Neuronal stem cell (in vitro differentiated cells): ENCODE measurements at regions not wholly inside any gene's neighbourhood (a gene's known extent, or its start where the extent isn't known, plus 50 kb on each side); places are given as distances from the start of the nearest gene placed in this dataset.

Experiments used
- DNase-seq: peaks from one replicate; pipeline ENCODE4 v3.0.0-alpha.2; 2013; ENCODE audit warnings: low spot score
- H2AFZ ChIP-seq: one replicate; pipeline ENCODE4 v1.6.1; 2013; ENCODE audit warnings: mild to moderate bottlenecking, low read length, inconsistent platforms
- H2AK5ac ChIP-seq: 2 replicates; pipeline ENCODE4 v1.6.1; 2013; ENCODE audit warnings: low read depth, mild to moderate bottlenecking, inconsistent platforms, low read length, moderate library complexity, mixed read lengths
- H2BK120ac ChIP-seq: 2 replicates; pipeline ENCODE4 v1.6.1; 2013; ENCODE audit warnings: low read depth, mild to moderate bottlenecking, inconsistent platforms, low read length, moderate library complexity, mixed read lengths
- H2BK12ac ChIP-seq: one replicate; pipeline ENCODE4 v1.6.1; 2013; ENCODE audit warnings: low read length, inconsistent platforms
- H2BK15ac ChIP-seq: 2 replicates; pipeline ENCODE4 v1.6.1; 2013; ENCODE audit warnings: mild to moderate bottlenecking, low read length, inconsistent platforms, mixed read lengths
- H2BK5ac ChIP-seq: one replicate; pipeline ENCODE4 v1.6.1; 2013; ENCODE audit warnings: inconsistent platforms, mild to moderate bottlenecking, low read length, moderate library complexity
- H3K14ac ChIP-seq: one replicate; pipeline ENCODE4 v1.6.1; 2013; ENCODE audit warnings: low read length, inconsistent platforms
- H3K18ac ChIP-seq: 2 replicates; pipeline ENCODE4 v1.6.1; 2013; ENCODE audit warnings: low read length, inconsistent platforms
- H3K23ac ChIP-seq: 2 replicates; pipeline ENCODE4 v1.6.1; 2013; ENCODE audit warnings: low read depth, mild to moderate bottlenecking, mixed read lengths, low read length, inconsistent platforms; ENCODE audit not compliant: poor library complexity
- H3K27ac ChIP-seq: replicated peaks from 3 replicates; pipeline ENCODE4 v1.5.1; 2013; ENCODE audit warnings: low read length, inconsistent platforms
- H3K27me3 ChIP-seq, 3 experiments: 2 replicates each; pipeline ENCODE4 v1.6.1; 2013; ENCODE audit warnings: low read length in 3 of 3, mild to moderate bottlenecking in 2 of 3, inconsistent platforms in 1 of 3, low read depth in 1 of 3, mixed read lengths in 1 of 3, moderate library complexity in 1 of 3; ENCODE audit not compliant: control insufficient read depth in 3 of 3, insufficient read depth in 3 of 3
- H3K36me3 ChIP-seq, 2 donors: replicated peaks in 1 of 2; 2 replicates each; pipeline ENCODE4 v1.6.1; 2013; ENCODE audit warnings: low read length in 2 of 2; ENCODE audit not compliant: control insufficient read depth in 2 of 2, insufficient read depth in 2 of 2
- H3K4ac ChIP-seq: 2 replicates; pipeline ENCODE4 v1.6.1; 2013; ENCODE audit warnings: inconsistent platforms, mild to moderate bottlenecking, low read length, moderate library complexity
- H3K4me1 ChIP-seq, 2 donors: 1 replicate in 1 of 2; 2 replicates in 1 of 2; pipeline ENCODE4 v1.6.1; 2013; ENCODE audit warnings: low read length in 2 of 2, low read depth in 1 of 2; ENCODE audit not compliant: control insufficient read depth in 2 of 2, insufficient read depth in 1 of 2
- H3K4me2 ChIP-seq: one replicate; pipeline ENCODE4 v1.6.1; 2013; ENCODE audit warnings: mild to moderate bottlenecking, low read length, inconsistent platforms; ENCODE audit not compliant: insufficient read depth, poor library complexity, severe bottlenecking
- H3K4me3 ChIP-seq, 2 donors: 2 replicates each; pipeline ENCODE4 v1.5.1; 2013; ENCODE audit warnings: low read length in 2 of 2, mild to moderate bottlenecking in 2 of 2, inconsistent platforms in 1 of 2, moderate library complexity in 1 of 2
- H3K79me1 ChIP-seq: one replicate; pipeline ENCODE4 v1.6.1; 2013; ENCODE audit warnings: low read depth, mild to moderate bottlenecking, inconsistent platforms, low read length, moderate library complexity
- H3K9ac ChIP-seq: one replicate; pipeline ENCODE4 v1.6.1; 2013; ENCODE audit warnings: mild to moderate bottlenecking, low read depth, low read length, inconsistent platforms; ENCODE audit not compliant: poor library complexity
- H3K9me3 ChIP-seq, 2 donors: replicated peaks in 1 of 2; 2 replicates each; pipeline versions ENCODE3 to v1.6.1; 2013; ENCODE audit warnings: low read length in 2 of 2, mild to moderate bottlenecking in 2 of 2, inconsistent platforms in 1 of 2, low read depth in 1 of 2, mixed read lengths in 1 of 2, moderate library complexity in 1 of 2; ENCODE audit not compliant: control insufficient read depth in 2 of 2, insufficient read depth in 1 of 2
- H4K8ac ChIP-seq: one replicate; pipeline ENCODE4 v1.6.1; 2013; ENCODE audit warnings: low read depth, mild to moderate bottlenecking, inconsistent platforms, low read length, moderate library complexity
- H4K91ac ChIP-seq: one replicate; pipeline ENCODE4 v1.6.1; 2013; ENCODE audit warnings: low read length, low read depth, mild to moderate bottlenecking, inconsistent platforms; ENCODE audit not compliant: poor library complexity
- WGBS, 2 donors: extraction: QIAGEN DNeasy Blood & Tissue Kit; methylation state at CpG; one replicate each; pipeline ENCODE4 v1.1.7; 2013; ENCODE audit warnings: missing lambda C conversion rate in 2 of 2, mixed read lengths in 1 of 2; ENCODE audit not compliant: insufficient read length in 2 of 2, insufficient replicate concordance in 1 of 2; ENCODE audit errors: extremely low coverage in 2 of 2; 5-methylcytosine and 5-hydroxymethylcytosine counted together

DNA sequence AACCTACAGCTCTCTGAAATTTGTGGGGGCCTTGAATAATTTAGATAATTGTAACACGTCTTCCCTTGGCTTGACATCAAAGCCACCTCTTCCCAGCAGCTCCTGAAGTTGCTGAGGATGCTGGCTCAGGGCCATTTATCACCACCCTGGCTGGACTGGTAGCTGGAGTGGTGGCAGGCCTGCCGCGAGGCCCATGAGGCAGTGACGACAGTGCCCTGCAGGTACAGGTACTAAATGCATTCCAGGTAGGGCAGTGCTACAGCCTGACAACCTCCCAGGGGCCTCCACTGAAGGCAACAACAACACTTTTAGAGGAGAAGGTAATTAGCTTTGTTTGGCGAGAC lies 270.2 kb upstream of the KLF4 start:
- no peak overlapping the region for H2BK12ac ChIP-seq
- H4K8ac ChIP-seq: no peak overlapping the region
- peaks cover 0 to 3% of the 10 kb centered on the region in 2 donors for H3K9me3 ChIP-seq
- no peak overlapping the region for H2BK15ac ChIP-seq
- H2BK120ac ChIP-seq: no peak overlapping the region
- no peak overlapping the region for H3K14ac ChIP-seq
- no peak overlapping the region for H2BK5ac ChIP-seq
- no peak overlapping the region for H2AFZ ChIP-seq
- no peak overlapping the region for H3K9ac ChIP-seq
- H3K23ac ChIP-seq: no peak overlapping the region
- H3K4me3 ChIP-seq: no peak overlapping the region
- H3K4me2 ChIP-seq: no peak overlapping the region
- H3K4ac ChIP-seq: no peak overlapping the region
- no peaks in the 10 kb centered on the region for H3K36me3 ChIP-seq
- DNase-seq: no peak
- H3K27ac ChIP-seq: no peak overlapping the region
- H3K18ac ChIP-seq: no peak overlapping the region
- H4K91ac ChIP-seq: no peak overlapping the region
- peaks cover 0 to 2% of the 10 kb centered on the region in 2 donors for H3K4me1 ChIP-seq
- no peak overlapping the region for H2AK5ac ChIP-seq
- H3K27me3 ChIP-seq: no peaks in the 10 kb centered on the region
- no CpG with 5 or more reads among the region's 5 CpGs for WGBS, 2 donors
- no peaks in the 10 kb centered on the region for H3K79me1 ChIP-seq

DNA sequence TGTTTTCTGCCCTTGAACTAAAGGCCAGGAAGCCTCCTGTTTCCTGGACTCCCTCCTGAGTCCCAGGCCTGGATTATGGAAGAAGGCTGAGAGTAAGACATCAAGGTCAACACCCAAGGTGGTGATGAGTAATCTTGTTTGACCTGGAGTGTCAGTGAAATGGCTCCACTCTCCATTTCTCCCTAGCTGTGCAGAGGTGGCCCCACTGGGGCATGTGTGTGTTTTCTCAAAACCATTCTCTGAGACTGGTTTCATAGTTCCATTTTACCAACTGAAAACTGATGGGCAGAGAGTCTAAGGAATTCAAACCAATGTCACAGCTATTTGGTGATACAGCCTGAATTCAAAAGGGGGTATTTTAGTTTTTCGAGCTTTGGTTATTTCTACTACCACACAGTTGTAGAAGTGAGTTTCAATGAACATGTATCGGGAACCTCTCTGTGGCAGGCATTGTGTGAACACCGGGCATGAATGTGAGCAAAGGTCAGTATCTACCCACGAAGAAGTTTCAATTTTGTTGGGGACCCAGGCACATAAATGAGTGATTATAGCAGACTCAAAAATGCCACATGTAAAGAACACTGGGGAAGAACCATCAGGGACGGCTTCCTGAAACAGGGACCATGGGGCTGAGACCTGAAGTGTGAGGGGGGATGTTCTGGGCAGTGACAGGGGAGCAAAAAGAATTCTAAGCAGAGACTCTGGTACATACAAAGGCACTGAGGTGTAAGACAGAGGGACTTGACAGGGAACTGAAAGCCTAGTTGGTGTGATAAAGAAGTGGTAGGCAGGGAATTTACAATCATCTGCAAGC lies 269.6 kb upstream of the KLF4 start:
- Histone ChIP-seq H3K23ac (no peak overlapping the region), H2AFZ (no peak overlapping the region), H3K4me3 (no peak overlapping the region), H3K27ac (no peak overlapping the region), H2BK120ac (no peak overlapping the region), H3K9ac (no peak overlapping the region), H3K4ac (no peak overlapping the region), H3K36me3 (no peaks in the 10 kb centered on the region), H4K8ac (no peak overlapping the region), H3K18ac (peak overlapping the region; percentile 53), H3K4me1 (peaks cover 0 to 2% of the 10 kb centered on the region in 2 donors), H2BK5ac (no peak overlapping the region), H3K79me1 (no peaks in the 10 kb centered on the region), H2BK12ac (no peak overlapping the region), H4K91ac (no peak overlapping the region), H3K9me3 (peaks cover 0 to 3% of the 10 kb centered on the region in 2 donors), H2BK15ac (no peak overlapping the region), H3K27me3 (no peaks in the 10 kb centered on the region), H2AK5ac (no peak overlapping the region), H3K14ac (no peak overlapping the region), H3K4me2 (no peak overlapping the region)
- no peak for DNase-seq
- no CpG with 5 or more reads among the region's 5 CpGs for WGBS, 2 donors

DNA sequence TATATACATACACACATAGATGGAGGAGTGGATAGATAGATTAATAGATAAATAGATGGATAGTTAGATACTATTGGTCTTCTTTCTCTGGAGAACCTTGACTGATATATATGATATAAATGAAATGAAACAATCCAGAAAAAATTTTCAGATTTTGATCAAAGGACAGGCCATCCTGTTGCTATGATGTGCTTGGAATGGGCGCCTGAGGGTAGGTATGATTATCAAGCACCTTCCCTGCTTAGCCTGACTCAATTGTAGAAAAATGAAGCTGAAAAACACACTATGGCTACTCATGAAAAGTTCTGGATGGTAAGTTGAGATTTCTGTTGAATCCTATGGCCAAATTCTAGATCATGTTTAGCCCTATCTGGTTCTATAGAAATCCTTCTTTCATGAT lies 266.5 kb upstream of the KLF4 start:
- no peak overlapping the region for H4K8ac ChIP-seq
- no peak for DNase-seq
- H2BK5ac ChIP-seq: no peak overlapping the region
- H3K4me2 ChIP-seq: no peak overlapping the region
- WGBS, 2 donors: no CpG with 5 or more reads among the region's 1 CpG
- H3K23ac ChIP-seq: no peak overlapping the region
- no peak overlapping the region for H3K14ac ChIP-seq
- H3K27me3 ChIP-seq: no peaks in the 10 kb centered on the region
- H2AK5ac ChIP-seq: no peak overlapping the region
- no peak overlapping the region for H2BK12ac ChIP-seq
- H3K4ac ChIP-seq: no peak overlapping the region
- no peaks in the 10 kb centered on the region for H3K36me3 ChIP-seq
- no peak overlapping the region for H2BK15ac ChIP-seq
- no peak overlapping the region for H3K18ac ChIP-seq
- H3K9me3 ChIP-seq: no peaks in the 10 kb centered on the region
- H3K4me3 ChIP-seq: no peak overlapping the region
- no peaks in the 10 kb centered on the region for H3K79me1 ChIP-seq
- no peak overlapping the region for H3K27ac ChIP-seq
- no peak overlapping the region for H2AFZ ChIP-seq
- H3K4me1 ChIP-seq: peaks cover 0 to 2% of the 10 kb centered on the region in 2 donors
- H4K91ac ChIP-seq: no peak overlapping the region
- no peak overlapping the region for H3K9ac ChIP-seq
- no peak overlapping the region for H2BK120ac ChIP-seq

DNA sequence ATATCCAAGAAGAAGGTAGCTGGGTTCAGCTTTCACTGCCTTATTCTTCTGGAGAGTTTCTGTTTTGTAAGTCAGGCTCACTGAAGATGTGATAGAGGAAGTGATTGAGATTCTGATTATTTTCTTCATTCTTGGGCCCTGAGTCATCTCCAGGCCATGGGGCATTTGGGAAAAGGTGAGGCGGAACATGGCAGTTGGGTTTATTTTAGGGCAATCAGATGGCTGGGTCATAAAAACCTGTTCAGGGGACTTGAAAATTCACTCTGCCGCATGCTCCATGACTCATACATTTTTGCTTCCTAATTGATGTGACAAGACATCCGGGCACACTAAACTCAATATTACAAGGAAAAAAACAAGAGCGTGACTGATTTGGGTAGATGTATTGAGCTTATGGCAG lies 265.7 kb upstream of the KLF4 start:
- no peak overlapping the region for H2BK120ac ChIP-seq
- no peak overlapping the region for H2BK5ac ChIP-seq
- no peak overlapping the region for H2BK12ac ChIP-seq
- H2BK15ac ChIP-seq: no peak overlapping the region
- H2AK5ac ChIP-seq: no peak overlapping the region
- no peak overlapping the region for H3K18ac ChIP-seq
- no peak overlapping the region for H3K4ac ChIP-seq
- no peak for DNase-seq
- no CpG with 5 or more reads among the region's 4 CpGs for WGBS, 2 donors
- H3K36me3 ChIP-seq: no peaks in the 10 kb centered on the region
- H3K14ac ChIP-seq: no peak overlapping the region
- no peak overlapping the region for H4K91ac ChIP-seq
- H4K8ac ChIP-seq: no peak overlapping the region
- H3K27ac ChIP-seq: no peak overlapping the region
- no peaks in the 10 kb centered on the region for H3K9me3 ChIP-seq
- H3K27me3 ChIP-seq: no peaks in the 10 kb centered on the region
- no peak overlapping the region for H3K4me2 ChIP-seq
- H3K4me1 ChIP-seq: no peaks in the 10 kb centered on the region
- no peak overlapping the region for H3K9ac ChIP-seq
- H2AFZ ChIP-seq: no peak overlapping the region
- H3K4me3 ChIP-seq: no peak overlapping the region
- H3K79me1 ChIP-seq: no peaks in the 10 kb centered on the region
- H3K23ac ChIP-seq: no peak overlapping the region
